K562 (cell line): ENCODE measurements at regions not wholly inside any gene's neighbourhood (a gene's known extent, or its start where the extent isn't known, plus 50 kb on each side); places are given as distances from the start of the nearest gene placed in this dataset.

Experiments used
- HLTF ChIP-seq: fragments of 450-650 bp; IDR thresholded peaks from 2 replicates; pipeline ENCODE4 v1.6.1; 2016
- MGA ChIP-seq: fragments of 450-650 bp; IDR thresholded peaks from 2 replicates; pipeline ENCODE4 v1.6.1; 2016; ENCODE audit warnings: mild to moderate bottlenecking, moderate library complexity
- PHF21A ChIP-seq: fragments of 450-650 bp; IDR thresholded peaks from 2 replicates; pipeline ENCODE4 v1.6.1; 2017; ENCODE audit warnings: low read depth, borderline replicate concordance
- SMAD1 ChIP-seq: fragments of 150-350 bp; IDR thresholded peaks from 2 replicates; pipeline ENCODE4 v1.6.1; 2014; ENCODE audit warnings: low read length, low read depth; ENCODE audit not compliant: partially characterized antibody
- ZNF444 ChIP-seq: fragments of 250-450 bp; sonication (Bioruptor Pico); IDR thresholded peaks from 2 replicates; pipeline ENCODE4 v1.4.0; 2020; ENCODE audit warnings: mild to moderate bottlenecking, moderate library complexity
- ZNF644 ChIP-seq: fragments of 200-800 bp; sonication (Bioruptor generic); IDR thresholded peaks from 2 replicates; pipeline ENCODE4 v1.6.1; 2016; ENCODE audit warnings: low read depth, missing genetic modification characterization, missing compliant biosample characterization

GRCh38 chr13:43978688-43979087 lies 99.0 kb downstream of the LACC1 start (continued):
- TF ChIP-seq MGA: no peak
- no peak for TF ChIP-seq HLTF
- TF ChIP-seq ZNF444 (CRISPR knock-in tag): no peak
- TF ChIP-seq ZNF644: no peak
- no peak for TF ChIP-seq SMAD1
- TF ChIP-seq PHF21A: no peak
- TF ChIP-seq, all 486 proteins: peak for 0
